Brain microvascular endothelial cell (primary cell): ENCODE measurements at regions not wholly inside any gene's neighbourhood (a gene's known extent, or its start where the extent isn't known, plus 50 kb on each side); places are given as distances from the start of the nearest gene placed in this dataset.

Experiments used
- DNase-seq: peaks from one replicate; pipeline ENCODE4 v3.0.0-alpha.2; 2020
- H3K27ac ChIP-seq: fragments of 250-450 bp; sonication (Bioruptor Pico); 2 replicates; pipeline ENCODE4 v1.5.1; 2020; ENCODE audit warnings: mild to moderate bottlenecking, moderate library complexity
- H3K27me3 ChIP-seq: fragments of 250-450 bp; sonication (Bioruptor Pico); replicated peaks from 2 replicates; pipeline ENCODE4 v1.5.1; 2020; ENCODE audit warnings: mild to moderate bottlenecking
- H3K36me3 ChIP-seq: fragments of 250-450 bp; sonication (Bioruptor Pico); replicated peaks from 2 replicates; pipeline ENCODE4 v1.5.1; 2020; ENCODE audit warnings: mild to moderate bottlenecking
- H3K4me3 ChIP-seq: 2 replicates; pipeline ENCODE4 v1.5.1; 2011; ENCODE audit warnings: low read depth, mild to moderate bottlenecking, control low read depth, low read length, moderate library complexity
- CTCF ChIP-seq: IDR thresholded peaks from 2 replicates; pipeline ENCODE4 v1.5.1; 2011; ENCODE audit warnings: low read depth, mild to moderate bottlenecking, moderate library complexity, low read length, control low read depth, inconsistent platforms; ENCODE audit errors: missing control alignments
- in situ Hi-C: cut with HindIII; loops from 2 replicates; pipeline ENCODE4 v1.10.0; 2017; ENCODE audit warnings: low sequenced_read_pairs, low pct_ligation_motif_present

DNA sequence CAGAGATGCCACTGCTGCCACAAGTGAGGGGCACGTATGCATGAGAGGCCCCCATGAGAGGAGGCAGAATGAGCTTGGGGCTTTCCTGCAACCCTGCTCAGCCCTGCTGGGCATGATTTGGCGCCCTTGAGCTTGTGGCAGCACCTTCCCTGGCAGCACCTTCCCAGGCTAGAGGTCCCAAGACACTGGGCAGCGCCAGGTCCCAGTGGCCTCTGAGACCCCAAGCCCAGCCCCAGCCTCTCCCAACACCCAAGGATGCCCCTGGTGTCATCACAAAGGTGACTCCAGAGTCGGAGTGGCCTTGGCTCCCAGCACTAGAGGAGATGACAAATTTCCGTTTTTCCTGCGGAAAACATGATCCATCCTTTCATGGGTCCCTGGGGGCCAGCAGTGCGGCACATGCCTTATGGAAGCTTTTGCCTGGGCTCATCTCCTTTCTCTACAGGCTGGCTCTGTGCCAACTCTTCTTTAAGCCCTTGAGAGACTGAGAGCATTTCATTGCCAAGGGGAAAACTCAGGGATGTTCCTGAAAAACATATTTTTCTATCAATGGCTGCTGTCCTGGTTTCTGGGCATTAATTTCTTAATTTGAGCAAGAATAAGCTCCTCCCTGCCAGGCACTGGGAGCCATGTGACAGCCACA lies 77.1 kb upstream of the ADAMTS2 start:
- no peak for TF ChIP-seq CTCF
- in situ Hi-C loops, result no loop called here
- no peak for DNase-seq
- no peaks in the 10 kb centered on the region for H3K36me3 ChIP-seq
- no peaks in the 10 kb centered on the region for H3K27me3 ChIP-seq
- no peak overlapping the region for H3K27ac ChIP-seq
- no peak overlapping the region for H3K4me3 ChIP-seq

- in situ Hi-C loops, result no loop called here
These were observed 76.1 kb upstream of the ADAMTS2 start for GRCh38 chr5:179421144-179421901.

GRCh38 chr5:179420476-179420875 lies 75.2 kb upstream of the ADAMTS2 start:
- Histone ChIP-seq H3K27ac (no peak overlapping the region), H3K36me3 (no peaks in the 10 kb centered on the region), H3K27me3 (no peaks in the 10 kb centered on the region), H3K4me3 (no peak overlapping the region)
- no peak for DNase-seq
- in situ Hi-C loops, result no loop called here
- TF ChIP-seq CTCF, result no peak

More at GRCh38 chr5:179421144-179421901, 76.1 kb upstream of the ADAMTS2 start:
- no peak for DNase-seq
- H3K27ac ChIP-seq, result no peak overlapping the region
- H3K4me3 ChIP-seq, result no peak overlapping the region
- TF ChIP-seq CTCF, result no peak
- H3K27me3 ChIP-seq, result no peaks in the 10 kb centered on the region
- no peaks in the 10 kb centered on the region for H3K36me3 ChIP-seq

DNA sequence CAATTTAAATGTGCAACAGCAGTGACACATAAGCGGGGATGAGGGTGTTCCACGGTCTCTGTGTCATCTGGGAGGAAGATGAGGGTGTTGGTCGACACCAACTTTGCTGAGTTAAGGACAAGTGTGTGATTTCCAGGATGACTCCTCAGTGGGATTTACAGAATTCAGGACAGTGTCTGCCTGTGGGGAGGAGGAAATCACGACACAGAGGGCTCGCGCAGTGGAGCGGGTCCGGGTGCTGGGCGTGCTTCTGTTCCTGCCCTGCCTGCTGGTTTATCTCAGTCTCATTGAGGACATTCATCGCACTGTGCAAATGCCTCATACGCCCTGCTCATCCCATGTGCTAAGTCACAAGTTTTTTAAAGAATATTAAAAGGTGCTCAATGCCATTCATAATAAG lies 73.7 kb upstream of the ADAMTS2 start:
- TF ChIP-seq CTCF, result no peak
- H3K27ac ChIP-seq, result no peak overlapping the region
- DNase-seq, result no peak
- H3K36me3 ChIP-seq, result no peaks in the 10 kb centered on the region
- H3K27me3 ChIP-seq, result no peaks in the 10 kb centered on the region
- no peak overlapping the region for H3K4me3 ChIP-seq
- in situ Hi-C loops, result no loop called here

GRCh38 chr5:179417696-179418095 lies 72.4 kb upstream of the ADAMTS2 start:
- Histone ChIP-seq H3K27ac (no peak overlapping the region), H3K4me3 (no peak overlapping the region), H3K27me3 (no peaks in the 10 kb centered on the region), H3K36me3 (no peaks in the 10 kb centered on the region)
- in situ Hi-C loops, result no loop called here
- no peak for DNase-seq
- TF ChIP-seq CTCF, result no peak

- Histone ChIP-seq H3K27me3 (no peaks in the 10 kb centered on the region), H3K4me3 (no peak overlapping the region), H3K27ac (no peak overlapping the region), H3K36me3 (no peaks in the 10 kb centered on the region)
- in situ Hi-C loops, result no loop called here
- no peak for TF ChIP-seq CTCF
- no peak for DNase-seq
These were observed 71.8 kb upstream of the ADAMTS2 start for GRCh38 chr5:179417016-179417415.
